ENCODE measurements at regions not wholly inside any gene's neighbourhood (a gene's known extent, or its start where the extent isn't known, plus 50 kb on each side); places are given as distances from the start of the nearest gene placed in this dataset.

- TF ChIP-seq CTCF (IDR thresholded peaks at IDR 0.05) (no peak), EZH2 (IDR thresholded peaks at IDR 0.05) (no peak)
Observed at GRCh38 chr10:14381475-14381874, 50.8 kb upstream of the FRMD4A start.

All from neural progenitor cell (in vitro differentiated cells).